Ovary (tissue), 3 donors: ENCODE measurements at regions not wholly inside any gene's neighbourhood (a gene's known extent, or its start where the extent isn't known, plus 50 kb on each side); places are given as distances from the start of the nearest gene placed in this dataset.

ENCODE experiments used
- CTCF ChIP-seq, 3 donors: fragments of 450-650 bp in 2 of 3; fragments of 200-600 bp in 1 of 3; IDR thresholded peaks; one replicate each; pipeline versions ENCODE4 v1.5.1 to v1.8.0; 2016 to 2022; ENCODE audit warnings: antibody characterized with exemption in 3 of 3, mild to moderate bottlenecking in 1 of 3
- EP300 ChIP-seq: sonication (generic); formaldehyde crosslinking; IDR thresholded peaks from one replicate; pipeline ENCODE4 v1.6.1; 2017; ENCODE audit warnings: antibody characterized with exemption
- POLR2A ChIP-seq: fragments of 450-650 bp; IDR thresholded peaks from one replicate; pipeline ENCODE4 v1.6.1; 2017; ENCODE audit warnings: antibody characterized with exemption, mild to moderate bottlenecking, moderate library complexity
- donor health status: DM: no; HTN: no; CAD: no.

DNA sequence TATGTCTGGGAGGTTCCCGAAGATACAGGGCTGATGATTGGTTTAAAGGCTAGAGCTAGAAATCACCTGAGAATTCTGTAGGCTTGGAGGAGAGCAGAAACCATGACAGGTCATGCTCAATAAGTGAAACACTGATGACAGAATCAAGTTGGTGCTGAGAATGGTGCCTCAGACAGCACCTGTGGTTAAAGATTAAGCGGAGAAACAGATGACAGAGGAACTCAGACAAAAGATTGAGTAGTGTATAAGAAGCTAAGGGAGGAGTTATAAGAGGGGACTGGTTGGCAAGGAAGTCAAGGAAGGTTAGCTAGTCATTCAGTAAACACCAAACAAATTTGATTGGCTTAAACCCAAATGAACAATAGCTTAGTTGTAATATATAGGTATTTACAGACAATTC lies 385.4 kb upstream of the CNKSR2 start:
- TF ChIP-seq CTCF (IDR thresholded peaks at IDR 0.05) (no peak), POLR2A (no peak), EP300 (no peak)
